ENCODE measurements at regions not wholly inside any gene's neighbourhood (a gene's known extent, or its start where the extent isn't known, plus 50 kb on each side); places are given as distances from the start of the nearest gene placed in this dataset.

- Histone ChIP-seq H3K4me3 (ENCODE audit: insufficient read depth, low read depth, low read length) (no peak overlapping the region), H3K4me1 (ENCODE audit: insufficient read depth, low read length) (no peaks in the 10 kb centered on the region), H4K20me1 (ENCODE audit: insufficient read depth, low read length) (no peaks in the 10 kb centered on the region), H3K9ac (ENCODE audit: low read length) (no peak overlapping the region), H3K36me3 (ENCODE audit: insufficient read depth, low read length) (no peaks in the 10 kb centered on the region), H3K27me3 (ENCODE audit: insufficient read depth, low read length) (no peaks in the 10 kb centered on the region), H2AFZ (ENCODE audit: low read depth, low read length) (no peak overlapping the region), H3K79me2 (ENCODE audit: insufficient read depth, low read length) (no peaks in the 10 kb centered on the region), H3K9me3 (ENCODE audit: insufficient read depth, low read depth, low read length) (no peaks in the 10 kb centered on the region), H3K27ac (ENCODE audit: low read depth, low read length) (no peak overlapping the region), H3K4me2 (ENCODE audit: low read length) (no peak overlapping the region)
- Mint-ChIP-seq H3K4me1 (ENCODE audit: low read depth, unreplicated experiment) (no peaks in the 10 kb centered on the region), H3K9me3 (ENCODE audit: unreplicated experiment) (no peaks in the 10 kb centered on the region), H3K36me3 (ENCODE audit: low read depth, unreplicated experiment) (no peaks in the 10 kb centered on the region), H3K4me3 (ENCODE audit: unreplicated experiment) (no peak overlapping the region), H3K27ac (ENCODE audit: unreplicated experiment) (no peak overlapping the region), H3K27me3 (ENCODE audit: low read depth, unreplicated experiment) (peaks cover 5% of the 10 kb centered on the region)
- FAIRE-seq = no peak
- DNase-seq (ENCODE audit: low read depth) = no peak
- TF ChIP-seq, protein P1, sequence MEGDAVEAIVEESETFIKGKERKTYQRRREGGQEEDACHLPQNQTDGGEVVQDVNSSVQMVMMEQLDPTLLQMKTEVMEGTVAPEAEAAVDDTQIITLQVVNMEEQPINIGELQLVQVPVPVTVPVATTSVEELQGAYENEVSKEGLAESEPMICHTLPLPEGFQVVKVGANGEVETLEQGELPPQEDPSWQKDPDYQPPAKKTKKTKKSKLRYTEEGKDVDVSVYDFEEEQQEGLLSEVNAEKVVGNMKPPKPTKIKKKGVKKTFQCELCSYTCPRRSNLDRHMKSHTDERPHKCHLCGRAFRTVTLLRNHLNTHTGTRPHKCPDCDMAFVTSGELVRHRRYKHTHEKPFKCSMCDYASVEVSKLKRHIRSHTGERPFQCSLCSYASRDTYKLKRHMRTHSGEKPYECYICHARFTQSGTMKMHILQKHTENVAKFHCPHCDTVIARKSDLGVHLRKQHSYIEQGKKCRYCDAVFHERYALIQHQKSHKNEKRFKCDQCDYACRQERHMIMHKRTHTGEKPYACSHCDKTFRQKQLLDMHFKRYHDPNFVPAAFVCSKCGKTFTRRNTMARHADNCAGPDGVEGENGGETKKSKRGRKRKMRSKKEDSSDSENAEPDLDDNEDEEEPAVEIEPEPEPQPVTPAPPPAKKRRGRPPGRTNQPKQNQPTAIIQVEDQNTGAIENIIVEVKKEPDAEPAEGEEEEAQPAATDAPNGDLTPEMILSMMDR (IDR thresholded peaks at IDR 0.05; ENCODE audit: insufficient read depth, low read depth, low read length) = no peak
- TF ChIP-seq EZH2 (IDR thresholded peaks at IDR 0.05; ENCODE audit: insufficient read depth, low read length) = no peak
These were observed 79.5 kb upstream of the IL12B start for GRCh38 chr5:159409801-159410200.

DNA sequence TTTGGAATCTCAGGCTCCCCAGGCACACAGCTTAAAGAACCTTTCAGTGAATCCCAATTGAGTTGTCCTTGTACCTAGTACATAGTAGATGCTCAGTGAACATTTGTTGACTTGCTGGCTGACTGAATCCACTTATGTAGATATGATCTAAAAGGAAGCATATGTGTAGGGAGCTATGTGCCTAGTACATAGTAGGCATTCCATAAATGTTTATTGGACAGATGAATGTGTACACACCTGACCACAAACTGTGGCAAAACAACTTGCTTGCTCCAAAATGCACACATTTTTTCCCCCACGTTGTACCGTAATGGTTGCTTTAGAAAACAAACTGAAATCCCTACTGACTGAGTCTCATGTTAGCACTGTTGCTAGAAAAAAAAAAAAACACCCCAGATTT is 80.2 kb upstream of the IL12B start:
- H3K9me3 Mint-ChIP-seq (ENCODE audit: unreplicated experiment) = no peaks in the 10 kb centered on the region
- H3K27me3 Mint-ChIP-seq (ENCODE audit: low read depth, unreplicated experiment) = peaks cover 5% of the 10 kb centered on the region
- no peaks in the 10 kb centered on the region for H4K20me1 ChIP-seq (ENCODE audit: insufficient read depth, low read length)
- FAIRE-seq (no peak), DNase-seq (ENCODE audit: low read depth) (peak; percentile 9)
- TF ChIP-seq, protein P1 (IDR thresholded peaks at IDR 0.05; ENCODE audit: insufficient read depth, low read depth, low read length) = no peak
- no peak for TF ChIP-seq EZH2 (IDR thresholded peaks at IDR 0.05; ENCODE audit: insufficient read depth, low read length)
- H3K4me2 ChIP-seq (ENCODE audit: low read length) = no peak overlapping the region
- H3K4me1 ChIP-seq (ENCODE audit: insufficient read depth, low read length) = no peaks in the 10 kb centered on the region
- H3K79me2 ChIP-seq (ENCODE audit: insufficient read depth, low read length) = no peaks in the 10 kb centered on the region
- no peaks in the 10 kb centered on the region for H3K27me3 ChIP-seq (ENCODE audit: insufficient read depth, low read length)
- no peak overlapping the region for H3K27ac Mint-ChIP-seq (ENCODE audit: unreplicated experiment)
- no peaks in the 10 kb centered on the region for H3K36me3 Mint-ChIP-seq (ENCODE audit: low read depth, unreplicated experiment)
- no peak overlapping the region for H3K9ac ChIP-seq (ENCODE audit: low read length)
- H3K36me3 ChIP-seq (ENCODE audit: insufficient read depth, low read length) = no peaks in the 10 kb centered on the region
- no peak overlapping the region for H3K4me3 Mint-ChIP-seq (ENCODE audit: unreplicated experiment)
- no peak overlapping the region for H2AFZ ChIP-seq (ENCODE audit: low read depth, low read length)
- no peak overlapping the region for H3K27ac ChIP-seq (ENCODE audit: low read depth, low read length)
- H3K9me3 ChIP-seq (ENCODE audit: insufficient read depth, low read depth, low read length) = no peaks in the 10 kb centered on the region
- no peak overlapping the region for H3K4me3 ChIP-seq (ENCODE audit: insufficient read depth, low read depth, low read length)
- H3K4me1 Mint-ChIP-seq (ENCODE audit: low read depth, unreplicated experiment) = no peaks in the 10 kb centered on the region

GRCh38 chr5:159411115-159411514 is 80.8 kb upstream of the IL12B start:
- TF ChIP-seq, protein P1 (IDR thresholded peaks at IDR 0.05; ENCODE audit: insufficient read depth, low read depth, low read length) = no peak
- no peak for TF ChIP-seq EZH2 (IDR thresholded peaks at IDR 0.05; ENCODE audit: insufficient read depth, low read length)
- Histone ChIP-seq H3K27ac (ENCODE audit: low read depth, low read length) (no peak overlapping the region), H3K4me2 (ENCODE audit: low read length) (no peak overlapping the region), H3K79me2 (ENCODE audit: insufficient read depth, low read length) (no peaks in the 10 kb centered on the region), H3K9ac (ENCODE audit: low read length) (no peak overlapping the region), H3K27me3 (ENCODE audit: insufficient read depth, low read length) (no peaks in the 10 kb centered on the region), H3K9me3 (ENCODE audit: insufficient read depth, low read depth, low read length) (no peaks in the 10 kb centered on the region), H3K4me3 (ENCODE audit: insufficient read depth, low read depth, low read length) (no peak overlapping the region), H4K20me1 (ENCODE audit: insufficient read depth, low read length) (no peaks in the 10 kb centered on the region), H3K36me3 (ENCODE audit: insufficient read depth, low read length) (no peaks in the 10 kb centered on the region), H3K4me1 (ENCODE audit: insufficient read depth, low read length) (no peaks in the 10 kb centered on the region), H2AFZ (ENCODE audit: low read depth, low read length) (no peak overlapping the region)
- FAIRE-seq = no peak
- peaks cover 5% of the 10 kb centered on the region for H3K27me3 Mint-ChIP-seq (ENCODE audit: low read depth, unreplicated experiment)
- DNase-seq (ENCODE audit: low read depth) = no peak
- H3K9me3 Mint-ChIP-seq (ENCODE audit: unreplicated experiment) = no peaks in the 10 kb centered on the region
- no peak overlapping the region for H3K4me3 Mint-ChIP-seq (ENCODE audit: unreplicated experiment)
- no peak overlapping the region for H3K27ac Mint-ChIP-seq (ENCODE audit: unreplicated experiment)
- H3K36me3 Mint-ChIP-seq (ENCODE audit: low read depth, unreplicated experiment) = no peaks in the 10 kb centered on the region
- no peaks in the 10 kb centered on the region for H3K4me1 Mint-ChIP-seq (ENCODE audit: low read depth, unreplicated experiment)
